ENCODE measurements at regions not wholly inside any gene's neighbourhood (a gene's known extent, or its start where the extent isn't known, plus 50 kb on each side); places are given as distances from the start of the nearest gene placed in this dataset.

DNA sequence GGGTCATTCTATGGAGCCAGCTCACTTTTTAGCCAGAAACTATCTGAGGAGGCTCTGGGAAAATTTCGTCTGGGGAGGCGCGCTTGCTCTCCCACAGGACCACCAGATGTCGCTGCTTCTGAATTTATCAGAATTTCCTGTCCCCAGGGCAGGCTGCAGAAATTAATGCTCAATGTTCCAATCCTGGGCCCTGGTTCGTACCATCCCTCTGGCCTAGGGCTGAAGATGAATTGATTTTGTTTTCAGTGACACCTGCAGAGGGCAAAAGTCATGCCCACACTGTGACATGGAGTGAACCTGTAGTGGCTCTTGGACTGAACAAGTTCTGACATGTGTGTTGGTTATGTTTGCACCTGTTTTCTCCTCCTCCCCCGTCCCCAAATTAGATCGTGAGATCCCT lies 482.6 kb downstream of the NPIPA7 start:
- Histone ChIP-seq H3K36me3 (no peaks in the 10 kb centered on the region), H3K4me1 (no peaks in the 10 kb centered on the region), H3K4me3 (no peak overlapping the region), H3K27me3 (peaks cover under 1% of the 10 kb centered on the region), H3K27ac (no peak overlapping the region), H3K9me3 (no peaks in the 10 kb centered on the region)
- intact Hi-C loops (cut with DNase I; ENCODE audit: low total_unique reads) (no loop called here), in situ Hi-C loops (cut with MboI; ENCODE audit: low pct_ligation_motif_present in 1 of 4, low pct_unique_long_range_greater_than_20kb in 1 of 4, low sequenced_read_pairs in 3 of 4) (loop anchor here in 2 of 4 donors (10.0 to 25.0 kb wide), 2 partner anchors 613 to 726 kb away; partner anchors contain the start of gene XYLT1 (in 1 of the 2))
- peak; percentile 49 for DNase-seq
- WGBS, 2 donors (ENCODE audit: low coverage in 1 of 2), result 15% methylated on average over 7 of the region's 7 CpGs; no CpG with 5 or more reads in 1 of the 2 donors
- no peak for TF ChIP-seq EP300 (IDR thresholded peaks at IDR 0.05; ENCODE audit: low read depth)
- TF ChIP-seq, protein P1, sequence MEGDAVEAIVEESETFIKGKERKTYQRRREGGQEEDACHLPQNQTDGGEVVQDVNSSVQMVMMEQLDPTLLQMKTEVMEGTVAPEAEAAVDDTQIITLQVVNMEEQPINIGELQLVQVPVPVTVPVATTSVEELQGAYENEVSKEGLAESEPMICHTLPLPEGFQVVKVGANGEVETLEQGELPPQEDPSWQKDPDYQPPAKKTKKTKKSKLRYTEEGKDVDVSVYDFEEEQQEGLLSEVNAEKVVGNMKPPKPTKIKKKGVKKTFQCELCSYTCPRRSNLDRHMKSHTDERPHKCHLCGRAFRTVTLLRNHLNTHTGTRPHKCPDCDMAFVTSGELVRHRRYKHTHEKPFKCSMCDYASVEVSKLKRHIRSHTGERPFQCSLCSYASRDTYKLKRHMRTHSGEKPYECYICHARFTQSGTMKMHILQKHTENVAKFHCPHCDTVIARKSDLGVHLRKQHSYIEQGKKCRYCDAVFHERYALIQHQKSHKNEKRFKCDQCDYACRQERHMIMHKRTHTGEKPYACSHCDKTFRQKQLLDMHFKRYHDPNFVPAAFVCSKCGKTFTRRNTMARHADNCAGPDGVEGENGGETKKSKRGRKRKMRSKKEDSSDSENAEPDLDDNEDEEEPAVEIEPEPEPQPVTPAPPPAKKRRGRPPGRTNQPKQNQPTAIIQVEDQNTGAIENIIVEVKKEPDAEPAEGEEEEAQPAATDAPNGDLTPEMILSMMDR (IDR thresholded peaks at IDR 0.05), result peak; percentile 67 to 80 (median 70)

DNA sequence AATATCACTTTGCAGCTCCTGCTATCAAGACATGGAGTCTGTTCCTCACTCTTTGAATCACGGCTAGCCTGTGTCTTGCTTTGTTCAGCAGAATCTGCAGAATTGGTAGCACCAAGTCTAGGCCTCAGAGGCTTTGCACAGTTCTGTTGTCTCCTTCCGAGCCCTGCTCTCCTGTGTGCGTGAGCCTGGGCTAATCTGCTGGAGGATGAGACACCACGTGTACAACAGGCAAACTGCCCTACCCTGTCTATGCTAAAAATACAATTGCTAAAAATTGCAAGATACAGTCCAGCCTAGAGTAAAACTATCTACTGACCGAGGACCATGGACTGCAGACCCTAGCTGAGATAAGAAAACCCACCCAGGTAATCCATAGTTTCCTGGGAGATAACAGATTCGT lies 484.7 kb downstream of the NPIPA7 start:
- no peaks in the 10 kb centered on the region for H3K4me1 ChIP-seq
- in situ Hi-C loops (cut with MboI; ENCODE audit: low pct_ligation_motif_present in 1 of 4, low pct_unique_long_range_greater_than_20kb in 1 of 4, low sequenced_read_pairs in 3 of 4) (loop anchor here in 2 of 4 donors (10.0 to 25.0 kb wide), 2 partner anchors 611 to 724 kb away; partner anchors contain the start of gene XYLT1 (in 1 of the 2)), intact Hi-C loops (cut with DNase I; ENCODE audit: low total_unique reads) (no loop called here)
- TF ChIP-seq POLR2A (IDR thresholded peaks at IDR 0.05) (no peak), POLR2AphosphoS5 (IDR thresholded peaks at IDR 0.05) (no peak), EP300 (IDR thresholded peaks at IDR 0.05; ENCODE audit: low read depth) (no peak)
- TF ChIP-seq, protein P1 (IDR thresholded peaks at IDR 0.05), result no peak
- DNase-seq, result no peak
- H3K27me3 ChIP-seq, result peaks cover 6% of the 10 kb centered on the region
- no peaks in the 10 kb centered on the region for H3K9me3 ChIP-seq
- no peak overlapping the region for H3K4me3 ChIP-seq
- no peak overlapping the region for H3K27ac ChIP-seq
- no peaks in the 10 kb centered on the region for H3K36me3 ChIP-seq
- WGBS, 2 donors (ENCODE audit: low coverage in 1 of 2), result 85 to 88% methylated on average over 4 to 6 of the region's 6 CpGs

DNA sequence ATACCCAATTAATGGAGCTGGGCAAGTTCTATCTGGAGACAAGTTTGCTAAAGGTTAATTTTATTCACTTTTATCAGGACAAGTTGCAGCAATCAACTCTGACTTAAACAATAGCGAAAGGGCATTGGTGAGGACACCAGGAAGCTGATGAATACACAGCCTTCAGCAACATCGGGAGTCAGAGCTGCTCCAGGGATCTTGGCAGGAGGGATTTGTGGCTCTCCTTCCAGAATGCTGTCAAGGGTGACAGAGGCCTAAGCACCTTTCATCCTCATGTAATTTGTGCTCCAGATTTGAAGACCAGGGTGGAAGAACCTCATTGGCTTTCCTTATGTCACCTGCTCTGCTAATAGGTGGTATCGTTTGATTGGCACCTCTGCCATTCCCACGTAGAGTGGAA lies 485.6 kb downstream of the NPIPA7 start:
- WGBS, 2 donors (ENCODE audit: low coverage in 1 of 2), result 74 to 82% methylated on average over 3 to 4 of the region's 4 CpGs
- Histone ChIP-seq H3K4me1 (no peaks in the 10 kb centered on the region), H3K4me3 (no peak overlapping the region), H3K9me3 (no peaks in the 10 kb centered on the region), H3K27ac (no peak overlapping the region), H3K27me3 (peaks cover 6% of the 10 kb centered on the region), H3K36me3 (no peaks in the 10 kb centered on the region)
- TF ChIP-seq EP300 (IDR thresholded peaks at IDR 0.05; ENCODE audit: low read depth), result no peak
- no peak for TF ChIP-seq POLR2A (IDR thresholded peaks at IDR 0.05)
- TF ChIP-seq POLR2AphosphoS5 (IDR thresholded peaks at IDR 0.05), result no peak
- TF ChIP-seq, protein P1 (IDR thresholded peaks at IDR 0.05), result no peak
- no peak for DNase-seq
- intact Hi-C loops (cut with DNase I; ENCODE audit: low total_unique reads) (no loop called here), in situ Hi-C loops (cut with MboI; ENCODE audit: low pct_ligation_motif_present in 1 of 4, low pct_unique_long_range_greater_than_20kb in 1 of 4, low sequenced_read_pairs in 3 of 4) (loop anchor here in 2 of 4 donors (10.0 to 25.0 kb wide), 2 partner anchors 610 to 723 kb away; partner anchors contain the start of gene XYLT1 (in 1 of the 2))

DNA sequence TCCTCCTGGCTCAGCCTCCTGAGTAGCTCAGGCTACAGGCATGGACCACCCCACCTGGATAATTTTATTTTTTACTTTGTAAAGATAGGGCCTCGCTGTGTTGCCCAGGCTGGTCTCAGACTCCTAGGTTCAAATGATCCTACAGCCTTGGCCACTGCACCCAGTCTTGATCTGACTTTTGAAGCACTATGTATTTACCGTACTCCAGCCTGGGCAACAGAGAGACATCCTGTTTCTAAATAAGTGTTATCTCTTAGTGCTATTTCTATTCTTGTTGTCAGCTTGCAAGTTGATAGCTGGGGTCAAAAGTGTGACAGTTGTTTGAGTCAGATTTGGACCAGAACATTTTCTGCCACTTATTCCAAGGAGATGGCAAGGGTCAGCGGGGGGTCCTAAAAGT lies 486.4 kb downstream of the NPIPA7 start:
- TF ChIP-seq, protein P1 (IDR thresholded peaks at IDR 0.05), result no peak
- TF ChIP-seq EP300 (IDR thresholded peaks at IDR 0.05; ENCODE audit: low read depth) (no peak), POLR2AphosphoS5 (IDR thresholded peaks at IDR 0.05) (no peak), POLR2A (IDR thresholded peaks at IDR 0.05) (no peak)
- no peaks in the 10 kb centered on the region for H3K9me3 ChIP-seq
- H3K36me3 ChIP-seq, result no peaks in the 10 kb centered on the region
- H3K27me3 ChIP-seq, result peaks cover 6% of the 10 kb centered on the region
- H3K27ac ChIP-seq, result no peak overlapping the region
- H3K4me3 ChIP-seq, result no peak overlapping the region
- DNase-seq, result no peak
- H3K4me1 ChIP-seq, result no peaks in the 10 kb centered on the region
- in situ Hi-C loops (cut with MboI; ENCODE audit: low pct_ligation_motif_present in 1 of 4, low pct_unique_long_range_greater_than_20kb in 1 of 4, low sequenced_read_pairs in 3 of 4) (loop anchor here in 2 of 4 donors (10.0 to 25.0 kb wide), 2 partner anchors 609 to 722 kb away; partner anchors contain the start of gene XYLT1 (in 1 of the 2)), intact Hi-C loops (cut with DNase I; ENCODE audit: low total_unique reads) (no loop called here)
- WGBS, 2 donors (ENCODE audit: low coverage in 1 of 2), result 67 to 85% methylated on average over 3 of the region's 3 CpGs
